A673 (cell line): ENCODE measurements at regions not wholly inside any gene's neighbourhood (a gene's known extent, or its start where the extent isn't known, plus 50 kb on each side); places are given as distances from the start of the nearest gene placed in this dataset.

Experiments
- BruUV-seq: library from RNA; stranded (reverse); fragments of 400-500 nt; replicated peaks from 2 replicates; lab custom pipeline; 2021; lab: Mats Ljungman, UMichigan
- CTCF ChIA-PET: fragments of 300-600 bp; sonication (Branson Sonifier 250); formaldehyde crosslinking; loops from one replicate; lab custom pipeline; 2022; ENCODE audit warnings: antibody characterized with exemption; lab: Charles Lee
- POLR2A ChIA-PET: fragments of 300-600 bp; sonication (Branson Sonifier 250); formaldehyde crosslinking; loops from one replicate; lab custom pipeline; 2022; ENCODE audit warnings: antibody characterized with exemption; ENCODE audit not compliant: low non-redundant PET; lab: Charles Lee
- DNase-seq: peaks from one replicate; pipeline ENCODE4 v3.0.0-alpha.2; 2015; ENCODE audit warnings: low spot score
- H3K27ac ChIP-seq: fragments of 200-600 bp; sonication (generic); 2 replicates; pipeline ENCODE4 v1.5.1; 2016; ENCODE audit warnings: mixed run types, low read depth, mild to moderate bottlenecking, mixed read lengths, antibody characterized with exemption, low read length; ENCODE audit not compliant: poor library complexity, severe bottlenecking
- H3K27me3 ChIP-seq: fragments of 200-600 bp; sonication (generic); replicated peaks from 2 replicates; pipeline ENCODE4 v1.6.1; 2017; ENCODE audit warnings: mixed run types, low read depth, mild to moderate bottlenecking, mixed read lengths, antibody characterized with exemption, low read length; ENCODE audit not compliant: insufficient read depth, poor library complexity
- H3K36me3 ChIP-seq: fragments of 200-600 bp; sonication (generic); 2 replicates; pipeline ENCODE4 v1.6.1; 2016; ENCODE audit warnings: mixed run types, mild to moderate bottlenecking, mixed read lengths, antibody characterized with exemption, low read length; ENCODE audit not compliant: insufficient read depth, poor library complexity, severe bottlenecking
- H3K4me1 ChIP-seq: fragments of 200-600 bp; sonication (generic); 2 replicates; pipeline ENCODE4 v1.6.1; 2017; ENCODE audit warnings: mixed run types, mild to moderate bottlenecking, mixed read lengths, antibody characterized with exemption, low read length; ENCODE audit not compliant: insufficient read depth, poor library complexity, severe bottlenecking
- H3K4me3 ChIP-seq: fragments of 200-600 bp; sonication (generic); 2 replicates; pipeline ENCODE4 v1.5.1; 2016; ENCODE audit warnings: low read depth, mixed run types, mild to moderate bottlenecking, mixed read lengths, low read length; ENCODE audit not compliant: poor library complexity, severe bottlenecking
- H3K9me3 ChIP-seq: fragments of 200-600 bp; sonication (generic); 2 replicates; pipeline ENCODE4 v1.6.1; 2016; ENCODE audit warnings: mixed run types, low read depth, mild to moderate bottlenecking, mixed read lengths, antibody characterized with exemption, low read length; ENCODE audit not compliant: poor library complexity, severe bottlenecking
- EZH2 ChIP-seq: fragments of 200-600 bp; sonication (generic); IDR thresholded peaks from 2 replicates; pipeline ENCODE4 v1.6.1; 2017; ENCODE audit warnings: borderline replicate concordance, low read depth, mild to moderate bottlenecking, mixed read lengths, antibody characterized with exemption, low read length; ENCODE audit not compliant: poor library complexity, severe bottlenecking
- intact Hi-C: fragments of 100-400 bp; cut with micrococcal nuclease; formaldehyde crosslinking; loops from one replicate; pipeline ENCODE4 v1.10.0; 2022; ENCODE audit not compliant: unreplicated experiment
- TF ChIP-seq, protein P1 (sequence below): fragments of 300-800, 200-600 bp; sonication (generic); conservative IDR thresholded peaks from 2 replicates; pipeline ENCODE4 v1.5.1; 2017; ENCODE audit warnings: low read depth, mild to moderate bottlenecking, antibody characterized with exemption, low read length, moderate library complexity, mixed read lengths

DNA sequence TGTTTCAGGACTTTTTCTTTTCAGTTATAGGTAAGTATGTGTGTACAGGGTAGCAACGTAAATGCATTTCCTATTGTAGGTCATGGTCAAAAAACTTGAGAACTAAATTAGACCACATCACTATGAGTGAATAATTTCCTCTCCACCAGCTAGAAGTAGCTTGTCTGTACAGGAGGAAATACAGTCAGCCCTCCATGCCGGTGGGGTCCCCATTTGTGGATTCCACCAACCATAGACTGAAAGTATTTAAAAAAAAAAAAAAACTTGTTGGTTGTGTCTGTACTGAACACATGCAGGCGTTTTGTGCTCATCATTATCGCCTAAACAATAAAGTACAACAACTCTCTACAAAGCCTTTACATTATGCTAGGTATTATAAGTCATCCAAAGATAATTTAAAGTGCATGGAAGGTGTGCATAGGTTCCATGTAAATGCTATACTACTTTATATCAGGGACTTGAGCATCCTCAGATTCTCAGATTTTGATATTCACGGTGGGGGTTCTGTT is 94.2 kb upstream of the NDUFV2 start:
- POLR2A ChIA-PET = no interaction called here

DNA sequence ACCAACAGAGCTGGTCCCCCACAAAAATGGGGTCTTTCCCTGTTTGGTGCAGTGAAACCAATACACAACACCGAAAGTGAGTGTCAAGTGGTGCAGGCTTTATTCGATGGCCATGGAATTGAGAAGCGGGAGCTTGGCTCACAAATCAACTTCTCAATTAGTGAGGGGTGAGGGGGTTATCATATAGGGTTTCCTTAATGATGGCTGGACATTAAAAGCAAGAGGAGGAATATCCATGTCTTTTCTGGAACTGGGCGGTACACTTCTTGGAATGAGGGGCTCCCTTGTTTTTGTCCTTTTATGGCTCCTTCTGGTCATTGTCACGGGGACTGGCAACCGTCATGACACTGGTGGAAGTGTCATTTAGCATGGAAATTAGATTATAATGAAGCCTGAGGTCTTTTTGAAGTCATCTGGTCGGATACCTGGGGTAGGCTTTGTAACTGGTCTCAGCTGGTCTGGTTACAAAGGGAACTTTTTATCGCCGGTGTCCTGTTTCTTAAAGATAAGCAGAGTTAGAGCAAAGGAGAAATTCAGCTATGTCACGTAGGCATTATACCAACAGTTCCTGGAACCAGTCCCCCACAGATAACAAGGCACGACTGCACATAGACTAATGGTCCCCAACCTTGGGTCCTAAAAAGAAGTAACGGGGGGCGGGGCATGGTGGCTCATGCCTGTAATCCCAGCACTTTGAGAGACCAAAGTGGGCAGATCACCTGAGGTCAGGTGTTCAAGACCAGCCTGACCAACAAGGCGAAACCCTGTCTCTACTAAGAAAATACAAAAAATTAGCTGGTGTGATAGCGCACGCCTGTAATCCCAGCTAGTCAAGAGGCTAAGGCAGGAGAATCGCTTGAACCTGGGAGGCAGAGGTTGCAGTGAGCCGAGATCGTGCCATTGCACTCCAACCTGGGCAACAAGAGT is 93.5 kb upstream of the NDUFV2 start:
- ChIA-PET CTCF (no interaction called here), POLR2A (no interaction called here)
- no TSS peak for BruUV-seq
- Histone ChIP-seq H3K9me3 (no peaks in the 10 kb centered on the region), H3K27ac (no peak overlapping the region), H3K4me1 (no peaks in the 10 kb centered on the region), H3K36me3 (no peaks in the 10 kb centered on the region), H3K4me3 (no peak overlapping the region), H3K27me3 (no peaks in the 10 kb centered on the region)
- no peak for TF ChIP-seq EZH2
- TF ChIP-seq, protein P1, sequence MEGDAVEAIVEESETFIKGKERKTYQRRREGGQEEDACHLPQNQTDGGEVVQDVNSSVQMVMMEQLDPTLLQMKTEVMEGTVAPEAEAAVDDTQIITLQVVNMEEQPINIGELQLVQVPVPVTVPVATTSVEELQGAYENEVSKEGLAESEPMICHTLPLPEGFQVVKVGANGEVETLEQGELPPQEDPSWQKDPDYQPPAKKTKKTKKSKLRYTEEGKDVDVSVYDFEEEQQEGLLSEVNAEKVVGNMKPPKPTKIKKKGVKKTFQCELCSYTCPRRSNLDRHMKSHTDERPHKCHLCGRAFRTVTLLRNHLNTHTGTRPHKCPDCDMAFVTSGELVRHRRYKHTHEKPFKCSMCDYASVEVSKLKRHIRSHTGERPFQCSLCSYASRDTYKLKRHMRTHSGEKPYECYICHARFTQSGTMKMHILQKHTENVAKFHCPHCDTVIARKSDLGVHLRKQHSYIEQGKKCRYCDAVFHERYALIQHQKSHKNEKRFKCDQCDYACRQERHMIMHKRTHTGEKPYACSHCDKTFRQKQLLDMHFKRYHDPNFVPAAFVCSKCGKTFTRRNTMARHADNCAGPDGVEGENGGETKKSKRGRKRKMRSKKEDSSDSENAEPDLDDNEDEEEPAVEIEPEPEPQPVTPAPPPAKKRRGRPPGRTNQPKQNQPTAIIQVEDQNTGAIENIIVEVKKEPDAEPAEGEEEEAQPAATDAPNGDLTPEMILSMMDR = no peak
- intact Hi-C loops = no loop called here
- no peak for DNase-seq

More for the DNA sequence above, 94.2 kb upstream of the NDUFV2 start:
- BruUV-seq = no TSS peak
- no peaks in the 10 kb centered on the region for H3K27me3 ChIP-seq
- no peak overlapping the region for H3K27ac ChIP-seq
- peaks cover 2% of the 10 kb centered on the region for H3K9me3 ChIP-seq
- intact Hi-C loops = no loop called here
- no peaks in the 10 kb centered on the region for H3K36me3 ChIP-seq
- H3K4me3 ChIP-seq = no peak overlapping the region
- no peak for DNase-seq
- no peak for TF ChIP-seq EZH2
- TF ChIP-seq, protein P1 = no peak
- CTCF ChIA-PET = no interaction called here
- H3K4me1 ChIP-seq = no peaks in the 10 kb centered on the region

- TF ChIP-seq, protein P1 = no peak
- TF ChIP-seq EZH2 = no peak
- Histone ChIP-seq H3K4me3 (no peak overlapping the region), H3K27me3 (no peaks in the 10 kb centered on the region), H3K4me1 (no peaks in the 10 kb centered on the region), H3K27ac (no peak overlapping the region), H3K36me3 (no peaks in the 10 kb centered on the region), H3K9me3 (no peaks in the 10 kb centered on the region)
- ChIA-PET CTCF (no interaction called here), POLR2A (no interaction called here)
- no peak for DNase-seq
- intact Hi-C loops = no loop called here
- BruUV-seq = no TSS peak
Measured at GRCh38 chr18:9009703-9010488, 92.6 kb upstream of the NDUFV2 start.
